CD4-positive, alpha-beta T cell (primary cell): ENCODE measurements at regions not wholly inside any gene's neighbourhood (a gene's known extent, or its start where the extent isn't known, plus 50 kb on each side); places are given as distances from the start of the nearest gene placed in this dataset.

ENCODE experiments used
- ATAC-seq: fragments of 200-7000 bp; cut with Tn5 transposase; one replicate; pipeline ENCODE4 v1.10.0; 2022; ENCODE audit warnings: mild to moderate bottlenecking; ENCODE audit not compliant: poor library complexity
- CTCF ChIA-PET: fragments of 350-600 bp; sonication (Branson Sonifier 250); formaldehyde crosslinking; loops from one replicate; lab custom pipeline; 2021; ENCODE audit warnings: antibody characterized with exemption, inconsistent platforms; lab: Charles Lee
- POLR2A ChIA-PET: fragments of 350-600 bp; sonication (Branson Sonifier 250); formaldehyde crosslinking; loops from one replicate; lab custom pipeline; 2021; ENCODE audit warnings: antibody characterized with exemption, inconsistent platforms; lab: Charles Lee
- DNase-seq, 14 experiments: peaks; one replicate each; pipeline ENCODE4 v3.0.0-alpha.2; 2013 to 2020; ENCODE audit warnings: mixed read lengths in 2 of 14
- H3K27ac ChIP-seq, 2 donors: one replicate each; pipeline versions ENCODE4 v1.5.1 to v1.7.0; 2013; ENCODE audit warnings: low read length in 2 of 2, low read depth in 1 of 2, mild to moderate bottlenecking in 1 of 2
- H3K27me3 ChIP-seq, 2 experiments: 1 replicate in 1 of 2; 2 replicates in 1 of 2; pipeline versions ENCODE4 v1.6.1 to v1.7.0; 2013; ENCODE audit warnings: low read length in 2 of 2, control low read depth in 1 of 2, mild to moderate bottlenecking in 1 of 2, moderate library complexity in 1 of 2; ENCODE audit not compliant: insufficient read depth in 2 of 2, control insufficient read depth in 1 of 2
- H3K36me3 ChIP-seq: one replicate; pipeline ENCODE4 v1.6.1; 2013; ENCODE audit warnings: low read length, control low read depth; ENCODE audit not compliant: insufficient read depth
- H3K4me1 ChIP-seq: one replicate; pipeline ENCODE4 v1.6.1; 2013; ENCODE audit warnings: low read length, control low read depth; ENCODE audit not compliant: insufficient read depth
- H3K4me3 ChIP-seq: one replicate; pipeline ENCODE4 v1.5.1; 2013; ENCODE audit warnings: mild to moderate bottlenecking, low read length, moderate library complexity
- H3K9me3 ChIP-seq, 2 experiments: 1 replicate in 1 of 2; 2 replicates in 1 of 2; pipeline versions ENCODE4 v1.6.1 to v1.7.0; 2013; ENCODE audit warnings: low read length in 2 of 2, mild to moderate bottlenecking in 2 of 2, control low read depth in 1 of 2, moderate library complexity in 1 of 2; ENCODE audit not compliant: control insufficient read depth in 1 of 2, insufficient read depth in 1 of 2
- H3K27ac Mint-ChIP-seq: one replicate; pipeline ENCODE4 v1.8.0; 2020; ENCODE audit warnings: mixed read lengths
- H3K27me3 Mint-ChIP-seq: one replicate; pipeline ENCODE4 v1.8.0; 2021; ENCODE audit warnings: mixed read lengths
- H3K36me3 Mint-ChIP-seq: one replicate; pipeline ENCODE4 v1.8.0; 2021; ENCODE audit warnings: low read depth, mixed read lengths
- H3K4me1 Mint-ChIP-seq: one replicate; pipeline ENCODE4 v1.8.0; 2021; ENCODE audit warnings: low read depth, mixed read lengths
- H3K4me3 Mint-ChIP-seq: one replicate; pipeline ENCODE4 v1.8.0; 2020; ENCODE audit warnings: mild to moderate bottlenecking, mixed read lengths
- H3K9me3 Mint-ChIP-seq: one replicate; pipeline ENCODE4 v1.8.0; 2020; ENCODE audit warnings: mixed read lengths
- intact Hi-C, 2 experiments: fragments of 100-400 bp; cut with DNase I in 1 of 2; cut with micrococcal nuclease in 1 of 2; formaldehyde crosslinking; loops; one replicate each; pipeline versions ENCODE4 v1.15.1 to v1.9.0; 2023 to 2025; cut with DNase I, micrococcal nuclease
- TF ChIP-seq, protein P1 (sequence below): fragments of 200-600 bp; IDR thresholded peaks from one replicate; pipeline ENCODE4 v1.8.0; 2022; ENCODE audit warnings: antibody characterized with exemption, mild to moderate bottlenecking

DNA sequence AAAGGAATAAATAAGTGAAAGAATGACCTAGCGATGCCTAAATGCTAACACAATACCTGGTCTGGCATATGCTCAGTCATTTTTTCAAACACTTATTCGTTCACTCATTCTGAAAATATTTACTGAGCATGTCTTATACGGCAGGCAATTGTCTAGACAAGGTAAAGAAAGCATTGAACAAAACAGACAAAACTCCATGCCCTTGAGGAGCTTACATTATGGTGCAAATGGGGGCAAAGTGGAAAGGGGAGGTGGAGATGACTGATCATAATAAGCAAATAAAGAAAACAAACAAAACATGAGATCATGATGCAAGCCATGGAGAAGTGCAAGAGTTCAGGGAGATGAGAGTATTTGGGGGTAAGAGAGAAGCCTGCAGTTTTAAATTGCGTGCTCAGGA, 334.6 kb upstream of the PPARGC1A start:
- Histone ChIP-seq H3K36me3 (no peaks in the 10 kb centered on the region), H3K4me1 (no peaks in the 10 kb centered on the region), H3K4me3 (no peak overlapping the region), H3K27ac (no peak overlapping the region), H3K9me3 (no peaks in the 10 kb centered on the region), H3K27me3 (no peaks in the 10 kb centered on the region)
- intact Hi-C loops, result no loop called here
- H3K27ac Mint-ChIP-seq, result no peak overlapping the region
- no peaks in the 10 kb centered on the region for H3K27me3 Mint-ChIP-seq
- ChIA-PET CTCF (no interaction called here), POLR2A (no interaction called here)
- no peaks in the 10 kb centered on the region for H3K36me3 Mint-ChIP-seq
- ATAC-seq, result no peak
- peaks cover 6% of the 10 kb centered on the region for H3K9me3 Mint-ChIP-seq
- H3K4me1 Mint-ChIP-seq, result no peaks in the 10 kb centered on the region
- H3K4me3 Mint-ChIP-seq, result no peak overlapping the region
- no peak for DNase-seq
- TF ChIP-seq, protein P1, sequence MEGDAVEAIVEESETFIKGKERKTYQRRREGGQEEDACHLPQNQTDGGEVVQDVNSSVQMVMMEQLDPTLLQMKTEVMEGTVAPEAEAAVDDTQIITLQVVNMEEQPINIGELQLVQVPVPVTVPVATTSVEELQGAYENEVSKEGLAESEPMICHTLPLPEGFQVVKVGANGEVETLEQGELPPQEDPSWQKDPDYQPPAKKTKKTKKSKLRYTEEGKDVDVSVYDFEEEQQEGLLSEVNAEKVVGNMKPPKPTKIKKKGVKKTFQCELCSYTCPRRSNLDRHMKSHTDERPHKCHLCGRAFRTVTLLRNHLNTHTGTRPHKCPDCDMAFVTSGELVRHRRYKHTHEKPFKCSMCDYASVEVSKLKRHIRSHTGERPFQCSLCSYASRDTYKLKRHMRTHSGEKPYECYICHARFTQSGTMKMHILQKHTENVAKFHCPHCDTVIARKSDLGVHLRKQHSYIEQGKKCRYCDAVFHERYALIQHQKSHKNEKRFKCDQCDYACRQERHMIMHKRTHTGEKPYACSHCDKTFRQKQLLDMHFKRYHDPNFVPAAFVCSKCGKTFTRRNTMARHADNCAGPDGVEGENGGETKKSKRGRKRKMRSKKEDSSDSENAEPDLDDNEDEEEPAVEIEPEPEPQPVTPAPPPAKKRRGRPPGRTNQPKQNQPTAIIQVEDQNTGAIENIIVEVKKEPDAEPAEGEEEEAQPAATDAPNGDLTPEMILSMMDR, result no peak

DNA sequence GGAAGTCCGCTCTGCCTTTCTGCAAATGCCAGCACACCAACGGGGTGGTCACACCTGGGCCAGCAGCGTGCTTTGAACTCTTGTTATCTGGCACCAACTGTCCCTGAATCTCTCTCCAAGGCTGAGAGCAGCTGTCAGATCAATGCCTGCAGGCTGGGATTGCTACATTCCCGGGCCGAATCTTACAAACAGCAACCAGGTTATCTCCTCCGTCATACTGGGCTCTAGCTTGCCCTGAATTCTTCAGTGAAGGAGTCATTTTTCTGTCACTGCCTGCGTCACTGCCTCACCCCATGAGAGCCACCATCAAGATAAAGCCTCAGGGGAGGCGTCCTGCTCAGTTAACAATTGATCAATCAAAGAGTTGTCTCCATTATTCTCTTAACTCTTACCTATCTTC, 329.4 kb upstream of the PPARGC1A start:
- Mint-ChIP-seq H3K27ac (no peak overlapping the region), H3K27me3 (no peaks in the 10 kb centered on the region), H3K4me3 (no peak overlapping the region), H3K36me3 (no peaks in the 10 kb centered on the region), H3K4me1 (no peaks in the 10 kb centered on the region), H3K9me3 (peaks cover 9% of the 10 kb centered on the region)
- POLR2A ChIA-PET, result no interaction called here
- H3K4me1 ChIP-seq, result no peaks in the 10 kb centered on the region
- H3K4me3 ChIP-seq, result no peak overlapping the region
- H3K27ac ChIP-seq, result no peak overlapping the region
- CTCF ChIA-PET, result no interaction called here
- ATAC-seq (no peak), DNase-seq (no peak)
- no peaks in the 10 kb centered on the region for H3K9me3 ChIP-seq
- TF ChIP-seq, protein P1, result no peak
- H3K36me3 ChIP-seq, result no peaks in the 10 kb centered on the region
- intact Hi-C loops, result no loop called here
- no peaks in the 10 kb centered on the region for H3K27me3 ChIP-seq

DNA sequence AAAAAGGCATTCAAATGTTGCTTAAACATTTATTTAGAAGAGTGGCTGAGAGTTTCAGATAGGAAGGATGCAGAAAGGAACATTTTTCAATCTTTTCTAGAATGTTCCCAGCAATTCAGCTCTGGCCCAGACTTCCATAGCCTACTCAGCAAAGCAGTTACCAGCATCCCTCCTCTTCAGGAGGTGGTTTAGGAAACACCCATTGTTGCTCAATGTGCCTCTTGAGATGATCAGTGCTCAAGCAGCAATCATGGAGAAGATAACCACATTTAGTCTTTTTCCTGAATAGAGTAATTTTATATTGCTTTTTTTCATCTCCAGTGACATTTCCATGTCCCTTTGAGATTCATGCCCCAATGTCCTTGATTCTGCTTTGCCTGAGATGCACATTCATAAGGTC, 328.7 kb upstream of the PPARGC1A start:
- POLR2A ChIA-PET, result no interaction called here
- intact Hi-C loops, result no loop called here
- ATAC-seq, result no peak
- Mint-ChIP-seq H3K36me3 (no peaks in the 10 kb centered on the region), H3K9me3 (peaks cover 9% of the 10 kb centered on the region), H3K4me1 (no peaks in the 10 kb centered on the region), H3K27ac (no peak overlapping the region), H3K4me3 (no peak overlapping the region), H3K27me3 (no peaks in the 10 kb centered on the region)
- no peaks in the 10 kb centered on the region for H3K27me3 ChIP-seq
- H3K36me3 ChIP-seq, result no peaks in the 10 kb centered on the region
- H3K9me3 ChIP-seq, result no peaks in the 10 kb centered on the region
- no peaks in the 10 kb centered on the region for H3K4me1 ChIP-seq
- DNase-seq, result no peak
- CTCF ChIA-PET, result no interaction called here
- H3K27ac ChIP-seq, result no peak overlapping the region
- TF ChIP-seq, protein P1, result no peak
- H3K4me3 ChIP-seq, result no peak overlapping the region
